ENCODE measurements at regions not wholly inside any gene's neighbourhood (a gene's known extent, or its start where the extent isn't known, plus 50 kb on each side); places are given as distances from the start of the nearest gene placed in this dataset.
A peak's percentile ranks its signal among the peaks of the same experiment; 100 is the strongest.
"Not testable (repeated sequence)": the region's sequence is repeated elsewhere in the genome, so short reads cannot be mapped to it uniquely, and the experiment has no call there.

DNA sequence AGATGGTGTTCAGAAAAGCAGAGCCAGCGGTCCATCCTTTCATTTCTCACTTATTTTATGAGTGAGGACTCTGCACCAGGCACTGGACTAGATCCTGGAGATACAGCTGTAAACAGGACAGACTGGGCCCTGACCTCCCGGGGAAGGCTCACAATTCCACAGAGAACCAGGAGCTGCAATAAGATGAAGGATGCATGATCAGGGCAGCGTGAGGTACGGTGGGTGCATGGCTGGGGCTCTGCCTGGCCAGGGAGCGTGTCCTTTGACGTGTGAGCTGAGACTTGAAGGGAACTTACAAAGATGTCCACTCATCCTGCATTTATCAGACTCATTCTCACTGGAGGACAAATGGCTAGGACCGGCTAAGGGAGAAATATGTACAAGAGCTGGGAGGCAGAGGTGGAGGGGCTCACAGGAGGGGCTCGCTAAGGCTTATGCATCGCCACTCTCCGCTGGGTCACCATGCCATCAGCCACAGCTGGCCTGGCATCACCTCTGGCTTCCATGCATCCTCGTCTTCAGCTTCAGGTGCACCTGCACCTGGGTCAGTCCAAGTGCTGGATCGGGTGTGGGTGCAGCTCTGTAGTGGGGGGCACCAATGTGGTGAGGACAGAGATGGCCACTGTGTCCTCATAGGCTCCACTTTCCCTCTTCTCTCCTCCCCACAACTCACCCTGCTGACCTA is 213.9 kb downstream of the TOMM20 start:
- no peak for DNase-seq

- no peak for DNase-seq
Observed at GRCh38 chr1:234913771-234914170, 214.9 kb downstream of the TOMM20 start.

GRCh38 chr1:234913278-234913649 is 215.4 kb downstream of the TOMM20 start:
- DNase-seq: no peak

- no peak for DNase-seq
Observed at GRCh38 chr1:234912548-234913277, 215.9 kb downstream of the TOMM20 start.

GRCh38 chr1:234911787-234912186 is 216.8 kb downstream of the TOMM20 start:
- DNase-seq: peak; percentile 50

DNA sequence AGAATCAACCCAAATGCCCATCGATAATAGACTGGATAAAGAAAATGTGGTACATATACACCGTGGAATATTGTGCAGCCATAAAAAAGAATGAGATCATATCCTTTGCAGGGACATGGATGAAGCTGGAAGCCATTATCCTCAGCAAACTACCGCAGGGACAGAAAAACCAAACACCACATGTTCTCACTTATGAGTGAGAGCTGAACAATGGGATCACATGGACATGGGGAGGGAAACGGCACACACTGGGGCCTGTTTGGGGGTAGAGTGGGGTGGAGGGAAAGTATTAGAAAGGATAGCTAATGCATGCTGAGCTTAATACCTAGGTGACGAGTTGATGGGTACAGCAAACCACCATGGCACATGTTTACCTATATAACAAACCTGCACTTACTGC is 217.5 kb downstream of the TOMM20 start:
- not testable (repeated sequence) for DNase-seq

DNA sequence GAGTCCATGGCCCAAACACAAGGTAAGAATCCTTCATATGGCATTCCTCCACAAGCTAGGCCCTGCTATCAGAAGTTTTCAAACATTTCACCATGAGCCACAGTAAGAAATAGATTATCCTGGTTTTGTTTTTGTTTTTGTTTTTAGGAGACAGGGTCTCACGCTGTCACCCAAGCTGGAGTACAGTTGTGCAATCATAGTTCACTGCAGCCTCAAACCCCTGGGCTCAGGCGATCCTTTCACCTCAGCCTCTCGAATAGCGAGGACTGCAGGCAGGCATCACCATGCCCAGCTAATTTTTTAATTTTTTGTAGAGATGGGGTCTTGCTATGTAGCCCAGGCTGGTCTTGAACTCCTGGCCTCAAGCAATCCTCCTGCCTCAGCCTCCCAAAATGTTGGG is 218.8 kb downstream of the TOMM20 start:
- DNase-seq: no peak

- DNase-seq: no peak
Observed at GRCh38 chr1:234909307-234909810, 219.3 kb downstream of the TOMM20 start.

- no peak for DNase-seq
Observed at GRCh38 chr1:234908571-234908970, 220.1 kb downstream of the TOMM20 start.

GRCh38 chr1:234907940-234908405 is 220.7 kb downstream of the TOMM20 start:
- DNase-seq: no peak

DNA sequence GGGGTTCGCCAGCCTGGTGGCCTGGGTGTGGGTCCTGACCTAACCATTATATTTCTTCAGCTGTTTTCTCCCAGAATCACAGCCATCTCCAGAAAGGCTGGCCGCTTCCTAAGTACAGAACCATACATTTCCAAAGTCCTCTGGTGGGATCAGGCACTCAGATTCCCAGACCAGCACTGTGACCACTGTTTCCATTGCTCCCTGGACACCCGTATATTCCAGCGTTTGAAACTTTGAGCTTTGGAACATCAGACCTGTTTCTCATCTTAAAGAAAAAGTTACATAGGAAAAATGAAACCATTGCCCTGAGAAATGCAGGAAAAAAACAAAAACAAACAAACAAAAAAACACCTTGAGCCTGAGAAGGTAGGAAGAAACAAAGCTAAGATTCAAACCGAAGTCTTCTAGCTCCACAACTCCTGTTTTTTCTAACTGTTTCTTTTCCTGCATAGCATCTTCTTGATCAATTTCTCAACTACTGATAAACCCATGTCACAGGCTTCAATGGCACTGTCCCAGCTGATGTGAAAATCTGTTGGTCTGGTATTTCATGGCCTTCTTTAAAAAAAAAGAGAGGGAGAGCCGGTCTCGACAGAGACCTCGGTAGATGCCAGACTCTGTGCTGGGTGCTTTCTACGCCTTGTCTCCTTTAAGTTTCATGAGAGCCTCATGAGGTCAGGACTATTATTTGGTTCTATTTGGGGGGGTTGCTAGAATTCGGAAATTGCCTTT is 221.3 kb downstream of the TOMM20 start:
- no peak for DNase-seq

DNA sequence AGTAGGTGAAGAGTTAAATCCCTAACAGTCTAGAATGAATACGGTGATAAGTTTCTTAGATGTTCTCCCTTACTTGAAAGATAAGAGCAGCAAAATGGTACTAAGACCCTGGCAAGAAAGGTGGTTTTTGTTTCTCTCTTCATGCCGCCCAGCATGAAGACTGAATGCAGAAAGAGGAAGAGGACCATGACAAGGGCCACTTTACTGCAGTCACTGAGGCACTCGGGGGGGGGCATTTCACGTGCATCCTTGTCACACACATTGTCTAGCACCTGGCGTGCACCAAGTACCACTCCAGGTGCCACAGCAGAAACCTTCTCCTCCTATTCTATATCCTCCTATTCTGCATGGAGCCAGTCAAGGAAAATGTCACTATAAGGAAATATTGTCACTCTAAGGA is 222.0 kb downstream of the TOMM20 start:
- no peak for DNase-seq

GRCh38 chr1:234902774-234903547 is 225.7 kb downstream of the TOMM20 start:
- no peak for DNase-seq

DNA sequence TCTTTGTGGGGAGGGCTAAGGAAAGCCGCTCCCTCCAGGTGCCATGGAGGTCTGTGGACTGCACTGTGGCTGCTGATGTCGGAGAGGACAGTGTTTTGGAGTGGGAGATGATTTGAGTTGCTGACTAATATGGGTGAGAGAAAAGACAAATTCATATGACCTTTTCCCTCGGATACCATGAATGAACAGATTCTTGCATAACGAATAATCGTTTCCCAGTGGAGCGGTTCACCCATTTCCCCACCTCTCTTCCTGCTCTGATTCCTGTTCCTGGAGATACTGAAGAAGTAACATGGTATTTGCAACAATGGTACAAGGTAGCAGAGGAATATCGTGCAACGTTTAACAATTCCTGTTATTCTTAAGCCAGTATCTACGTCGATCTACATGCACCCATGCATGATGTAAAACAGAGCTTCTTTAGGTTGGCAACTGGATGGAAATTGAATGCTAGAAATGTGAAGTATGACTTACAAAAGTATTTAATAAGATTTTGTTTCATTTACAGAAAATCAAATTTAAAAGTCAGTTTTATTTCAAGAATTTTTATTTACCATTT is 227.1 kb downstream of the TOMM20 start:
- DNase-seq: no peak

- no peak for DNase-seq
Observed at GRCh38 chr1:234900595-234900994, 228.0 kb downstream of the TOMM20 start.

DNA sequence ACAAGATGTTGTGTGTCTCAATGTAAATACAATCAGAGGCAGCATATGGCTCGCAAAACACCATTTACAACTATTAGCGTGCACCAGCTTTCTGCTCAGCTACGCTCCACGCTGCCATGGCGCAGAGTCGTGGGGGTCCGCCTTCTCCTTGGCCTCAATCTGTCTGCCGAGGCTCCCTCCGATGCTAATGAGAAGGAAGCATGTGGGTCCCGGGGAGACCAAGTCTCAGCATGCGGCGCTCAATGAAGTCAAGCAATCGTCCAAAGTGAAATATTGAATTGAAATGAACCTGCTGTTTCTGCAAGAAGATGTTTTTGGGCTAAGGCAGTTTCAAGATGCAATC is 228.9 kb downstream of the TOMM20 start:
- DNase-seq: no peak

GRCh38 chr1:234899041-234899729 is 229.5 kb downstream of the TOMM20 start:
- DNase-seq: no peak

- no peak for DNase-seq
Observed at GRCh38 chr1:234898455-234899033, 230.1 kb downstream of the TOMM20 start.

DNA sequence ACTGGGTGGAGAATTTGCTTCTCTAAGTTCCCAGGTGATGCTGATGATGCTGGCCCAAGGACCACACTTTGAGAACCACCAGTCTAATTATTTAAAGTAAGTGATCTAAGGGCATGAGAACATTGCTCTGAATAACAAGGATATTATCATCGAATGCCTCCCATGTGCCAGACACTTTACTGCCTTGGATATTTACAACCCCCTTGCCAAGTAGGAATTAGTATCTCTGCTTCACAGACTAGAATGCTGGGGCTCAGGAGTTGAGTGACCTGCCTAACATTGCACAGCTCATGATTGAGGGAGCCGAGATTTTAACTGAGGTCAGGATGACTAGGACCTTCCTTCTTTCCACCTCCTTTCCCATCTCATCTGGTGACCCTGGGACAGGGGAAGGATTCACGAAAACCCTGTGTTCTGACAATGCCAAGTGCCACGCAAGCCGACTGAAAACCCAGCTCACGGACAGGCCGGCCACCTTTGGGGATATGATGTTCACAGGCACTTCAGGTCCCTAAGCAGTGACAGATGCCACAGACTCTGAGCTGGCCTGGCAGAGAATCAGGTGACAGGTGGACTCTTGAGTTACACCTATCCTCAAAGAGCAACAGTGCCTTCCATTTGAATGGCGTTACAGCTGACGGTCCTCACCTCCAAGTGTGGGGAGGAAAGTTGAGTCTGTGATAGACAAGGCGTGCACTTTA is 230.7 kb downstream of the TOMM20 start:
- no peak for DNase-seq

- no peak for DNase-seq
Observed at GRCh38 chr1:234897390-234897749, 231.3 kb downstream of the TOMM20 start.

All from activated T-cell treated with anti-CD3 and anti-CD28 coated beads, Interleukin-2, amount 50 U/mL, for 1 hour (primary cell).